GM18520 (cell line): ENCODE measurements at regions not wholly inside any gene's neighbourhood (a gene's known extent, or its start where the extent isn't known, plus 50 kb on each side); places are given as distances from the start of the nearest gene placed in this dataset.
"Not testable (repeated sequence)": the region's sequence is repeated elsewhere in the genome, so short reads cannot be mapped to it uniquely, and the experiment has no call there.

Experiments used
- ATAC-seq: cut with Tn5 transposase; IDR thresholded peaks from one replicate; pipeline ENCODE4 v1.9.1; 2021; ENCODE audit not compliant: unreplicated experiment

GRCh38 chr11:43067681-43068080 is 244.1 kb upstream of the API5 start:
- ATAC-seq: no peak

- no peak for ATAC-seq
Measured at GRCh38 chr11:43071338-43071737, 240.5 kb upstream of the API5 start.

- no peak for ATAC-seq
Measured at GRCh38 chr11:43072096-43072495, 239.7 kb upstream of the API5 start.

- no peak for ATAC-seq
Measured at GRCh38 chr11:43072911-43073310, 238.9 kb upstream of the API5 start.

- no peak for ATAC-seq
Measured at GRCh38 chr11:43074810-43075209, 237.0 kb upstream of the API5 start.

GRCh38 chr11:43101113-43101512 is 210.7 kb upstream of the API5 start:
- peak; percentile 58 for ATAC-seq

GRCh38 chr11:43116071-43116470 is 195.7 kb upstream of the API5 start:
- no peak for ATAC-seq

GRCh38 chr11:43119275-43119970 is 192.4 kb upstream of the API5 start:
- ATAC-seq: no peak

- ATAC-seq: no peak
Measured at GRCh38 chr11:43122546-43122945, 189.2 kb upstream of the API5 start.

- ATAC-seq: no peak
Measured at GRCh38 chr11:43123443-43123842, 188.4 kb upstream of the API5 start.

- ATAC-seq: peak; percentile 73
Measured at GRCh38 chr11:43124272-43124935, 187.4 kb upstream of the API5 start.

- no peak for ATAC-seq
Measured at GRCh38 chr11:43129329-43129728, 182.5 kb upstream of the API5 start.

- no peak for ATAC-seq
Measured at GRCh38 chr11:43130616-43131015, 181.2 kb upstream of the API5 start.

- ATAC-seq: no peak
Measured at GRCh38 chr11:43135966-43136534, 175.7 kb upstream of the API5 start.

- ATAC-seq: no peak
Measured at GRCh38 chr11:43138621-43139140, 173.1 kb upstream of the API5 start.

- ATAC-seq: peak; percentile 87
Measured at GRCh38 chr11:43145653-43146052, 166.1 kb upstream of the API5 start.

GRCh38 chr11:43150697-43151096 is 161.1 kb upstream of the API5 start:
- no peak for ATAC-seq

- no peak for ATAC-seq
Measured at GRCh38 chr11:43164831-43165230, 147.0 kb upstream of the API5 start.

GRCh38 chr11:43165393-43165792 is 146.4 kb upstream of the API5 start:
- not testable (repeated sequence) for ATAC-seq

- not testable (repeated sequence) for ATAC-seq
Measured at GRCh38 chr11:43168241-43168640, 143.6 kb upstream of the API5 start.

GRCh38 chr11:43172477-43172876 is 139.3 kb upstream of the API5 start:
- ATAC-seq: no peak

GRCh38 chr11:43177975-43178374 is 133.8 kb upstream of the API5 start:
- no peak for ATAC-seq
